Smooth muscle cell (in vitro differentiated cells): ENCODE measurements at regions not wholly inside any gene's neighbourhood (a gene's known extent, or its start where the extent isn't known, plus 50 kb on each side); places are given as distances from the start of the nearest gene placed in this dataset.

Source experiments
- DNase-seq: peaks from one replicate; lab custom pipeline; 2025; ENCODE audit not compliant: unreplicated experiment; lab: John Stamatoyannopoulos, UW
- H2AFZ ChIP-seq: fragments of 200-600 bp; sonication (generic); 2 replicates; pipeline ENCODE4 v1.6.0; 2016; ENCODE audit warnings: antibody characterized with exemption, low read depth, mild to moderate bottlenecking
- H3F3A ChIP-seq: fragments of 200-600 bp; sonication (generic); 2 replicates; pipeline ENCODE4 v1.6.0; 2017; ENCODE audit warnings: antibody characterized with exemption, low read depth
- H3K27ac ChIP-seq: fragments of 200-600 bp; sonication (generic); 2 replicates; pipeline ENCODE4 v1.5.1; 2016; ENCODE audit warnings: low read depth, mild to moderate bottlenecking
- H3K27me3 ChIP-seq: fragments of 200-600 bp; sonication (generic); 2 replicates; pipeline ENCODE4 v1.6.1; 2016; ENCODE audit warnings: low read depth, mild to moderate bottlenecking
- H3K36me3 ChIP-seq: fragments of 200-600 bp; sonication (generic); 2 replicates; pipeline ENCODE4 v1.5.1; 2016; ENCODE audit warnings: low read depth
- H3K4me1 ChIP-seq: fragments of 200-600 bp; sonication (generic); 2 replicates; pipeline ENCODE4 v1.5.1; 2016; ENCODE audit warnings: low read depth
- H3K4me2 ChIP-seq: fragments of 200-600 bp; sonication (generic); 2 replicates; pipeline ENCODE4 v1.6.0; 2016; ENCODE audit warnings: mild to moderate bottlenecking
- H3K4me3 ChIP-seq: fragments of 200-600 bp; sonication (generic); 2 replicates; pipeline ENCODE4 v1.5.1; 2016; ENCODE audit warnings: mild to moderate bottlenecking
- H3K79me2 ChIP-seq: fragments of 200-600 bp; sonication (generic); 2 replicates; pipeline ENCODE4 v1.6.0; 2016; ENCODE audit warnings: low read depth, mild to moderate bottlenecking
- H3K9ac ChIP-seq: fragments of 200-600 bp; sonication (generic); 2 replicates; pipeline ENCODE4 v1.6.0; 2016; ENCODE audit warnings: low read depth
- H3K9me3 ChIP-seq: fragments of 200-600 bp; sonication (generic); replicated peaks from 2 replicates; pipeline ENCODE4 v1.5.1; 2016; ENCODE audit warnings: low read depth
- H4K20me1 ChIP-seq: fragments of 200-600 bp; sonication (generic); 2 replicates; pipeline ENCODE4 v1.6.0; 2016; ENCODE audit warnings: low read depth
- WGBS: methylation state at CpG from one replicate; pipeline ENCODE4 v1.1.7; 2016; ENCODE audit warnings: low lambda C conversion rate; 5-methylcytosine and 5-hydroxymethylcytosine counted together
- TF ChIP-seq, protein P1 (sequence below): fragments of 200-600 bp; sonication (generic); IDR thresholded peaks from 2 replicates; pipeline ENCODE4 v1.5.1; 2017; ENCODE audit warnings: borderline replicate concordance, mild to moderate bottlenecking, antibody characterized with exemption; ENCODE audit not compliant: insufficient read depth, poor library complexity, severe bottlenecking

DNA sequence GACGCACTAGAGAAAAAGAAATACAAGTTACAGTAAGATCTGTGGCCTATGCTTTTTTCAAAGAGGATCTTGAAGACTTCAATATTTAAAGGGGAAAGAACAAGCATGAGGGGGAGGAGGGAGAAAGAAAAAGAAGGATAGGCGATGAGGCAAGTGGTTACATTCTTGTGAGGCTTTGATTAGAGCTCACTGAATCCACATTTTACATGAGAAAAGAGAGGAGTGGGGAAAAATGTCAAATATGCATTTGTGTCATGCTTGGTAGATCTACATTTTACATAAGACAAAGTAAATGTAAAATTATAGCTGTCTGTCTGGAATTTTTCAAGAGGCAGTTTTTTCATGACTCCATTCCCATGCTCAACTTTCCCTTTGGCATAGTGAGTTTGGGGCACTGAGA, 965.9 kb downstream of the FSTL5 start:
- no peak overlapping the region for H3K9ac ChIP-seq
- no peaks in the 10 kb centered on the region for H3K36me3 ChIP-seq
- no peak overlapping the region for H2AFZ ChIP-seq
- no peak overlapping the region for H3K4me2 ChIP-seq
- TF ChIP-seq, protein P1, sequence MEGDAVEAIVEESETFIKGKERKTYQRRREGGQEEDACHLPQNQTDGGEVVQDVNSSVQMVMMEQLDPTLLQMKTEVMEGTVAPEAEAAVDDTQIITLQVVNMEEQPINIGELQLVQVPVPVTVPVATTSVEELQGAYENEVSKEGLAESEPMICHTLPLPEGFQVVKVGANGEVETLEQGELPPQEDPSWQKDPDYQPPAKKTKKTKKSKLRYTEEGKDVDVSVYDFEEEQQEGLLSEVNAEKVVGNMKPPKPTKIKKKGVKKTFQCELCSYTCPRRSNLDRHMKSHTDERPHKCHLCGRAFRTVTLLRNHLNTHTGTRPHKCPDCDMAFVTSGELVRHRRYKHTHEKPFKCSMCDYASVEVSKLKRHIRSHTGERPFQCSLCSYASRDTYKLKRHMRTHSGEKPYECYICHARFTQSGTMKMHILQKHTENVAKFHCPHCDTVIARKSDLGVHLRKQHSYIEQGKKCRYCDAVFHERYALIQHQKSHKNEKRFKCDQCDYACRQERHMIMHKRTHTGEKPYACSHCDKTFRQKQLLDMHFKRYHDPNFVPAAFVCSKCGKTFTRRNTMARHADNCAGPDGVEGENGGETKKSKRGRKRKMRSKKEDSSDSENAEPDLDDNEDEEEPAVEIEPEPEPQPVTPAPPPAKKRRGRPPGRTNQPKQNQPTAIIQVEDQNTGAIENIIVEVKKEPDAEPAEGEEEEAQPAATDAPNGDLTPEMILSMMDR: no peak
- H4K20me1 ChIP-seq: no peaks in the 10 kb centered on the region
- 63% methylated on average over 2 of the region's 2 CpGs for WGBS
- no peaks in the 10 kb centered on the region for H3K9me3 ChIP-seq
- H3F3A ChIP-seq: no peaks in the 10 kb centered on the region
- H3K79me2 ChIP-seq: no peaks in the 10 kb centered on the region
- H3K4me3 ChIP-seq: no peak overlapping the region
- H3K27ac ChIP-seq: no peak overlapping the region
- no peaks in the 10 kb centered on the region for H3K27me3 ChIP-seq
- H3K4me1 ChIP-seq: no peaks in the 10 kb centered on the region
- DNase-seq: no peak

DNA sequence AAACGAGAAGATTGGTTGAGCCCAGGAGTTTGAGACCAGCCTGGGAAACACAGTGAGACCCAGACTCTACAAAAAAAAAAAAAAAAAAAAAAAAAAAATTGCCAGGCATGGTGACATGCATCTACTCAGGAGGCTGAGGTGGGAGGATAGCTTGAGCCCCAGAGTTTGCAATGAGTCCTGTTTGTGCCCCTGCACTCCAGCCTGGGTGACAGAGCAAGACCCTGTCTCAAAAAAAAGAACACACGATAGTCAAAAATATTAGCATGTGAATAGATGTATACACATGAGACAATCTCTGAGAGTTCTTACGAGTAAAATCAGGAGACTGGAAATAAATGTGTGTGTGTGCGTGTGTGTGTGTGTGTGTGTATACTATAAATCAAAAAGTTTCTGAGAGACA, 966.3 kb downstream of the FSTL5 start:
- no peak overlapping the region for H3K9ac ChIP-seq
- no peak overlapping the region for H3K27ac ChIP-seq
- H3K9me3 ChIP-seq: no peaks in the 10 kb centered on the region
- TF ChIP-seq, protein P1: no peak
- no peaks in the 10 kb centered on the region for H3K79me2 ChIP-seq
- H3K4me1 ChIP-seq: no peaks in the 10 kb centered on the region
- WGBS: 81% methylated on average over 4 of the region's 4 CpGs
- H3K4me2 ChIP-seq: no peak overlapping the region
- H4K20me1 ChIP-seq: no peaks in the 10 kb centered on the region
- DNase-seq: no peak
- no peak overlapping the region for H3K4me3 ChIP-seq
- no peaks in the 10 kb centered on the region for H3K27me3 ChIP-seq
- H3K36me3 ChIP-seq: no peaks in the 10 kb centered on the region
- no peak overlapping the region for H2AFZ ChIP-seq
- H3F3A ChIP-seq: no peaks in the 10 kb centered on the region

DNA sequence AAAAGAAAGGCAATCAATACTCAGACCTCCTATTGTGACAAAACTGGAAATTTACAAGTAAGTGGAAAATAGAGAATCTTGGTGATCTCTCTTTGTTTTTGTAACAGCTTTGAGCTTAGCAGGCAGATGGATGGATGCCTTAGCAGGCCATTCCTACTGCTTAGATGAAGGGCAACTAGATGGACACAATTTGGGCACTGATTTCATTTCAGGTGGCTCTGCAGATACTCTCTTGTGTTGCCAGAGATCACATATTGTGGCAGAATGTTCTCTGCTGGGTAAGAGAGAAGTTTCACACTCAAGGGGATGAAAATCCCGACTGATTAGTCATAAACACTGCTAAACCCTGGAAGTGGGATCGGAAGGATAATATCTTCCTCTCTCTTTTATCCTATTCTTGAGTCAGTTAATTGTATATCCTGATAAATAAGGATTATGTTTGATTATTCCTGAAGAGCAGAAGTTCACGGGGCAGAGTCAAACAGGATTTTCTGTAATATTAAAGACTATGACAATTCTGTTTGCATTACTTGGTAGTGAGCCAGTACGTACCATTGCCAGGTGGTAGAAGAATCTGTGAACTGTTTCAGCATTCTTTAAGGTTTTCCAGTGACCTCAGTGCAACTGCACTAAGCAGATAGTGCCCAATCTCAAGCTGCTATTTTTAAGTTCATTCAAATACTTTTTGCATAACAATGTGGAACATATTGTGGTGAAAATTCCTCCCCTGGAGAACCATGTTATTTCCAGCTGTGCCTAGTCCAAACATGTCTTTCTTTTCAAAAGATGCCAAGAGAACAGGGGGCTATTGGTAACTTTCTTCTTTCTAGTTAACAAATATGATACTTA, 974.3 kb downstream of the FSTL5 start:
- Histone ChIP-seq H3K27me3 (no peaks in the 10 kb centered on the region), H3K27ac (no peak overlapping the region), H3K9ac (no peak overlapping the region), H3K4me1 (no peaks in the 10 kb centered on the region), H3K79me2 (no peaks in the 10 kb centered on the region), H2AFZ (peak overlapping the region; percentile 13), H3F3A (no peaks in the 10 kb centered on the region), H3K36me3 (no peaks in the 10 kb centered on the region), H4K20me1 (no peaks in the 10 kb centered on the region), H3K4me3 (no peak overlapping the region), H3K9me3 (no peaks in the 10 kb centered on the region), H3K4me2 (no peak overlapping the region)
- no peak for DNase-seq
- TF ChIP-seq, protein P1: no peak
- WGBS: 63% methylated on average over 4 of the region's 4 CpGs

DNA sequence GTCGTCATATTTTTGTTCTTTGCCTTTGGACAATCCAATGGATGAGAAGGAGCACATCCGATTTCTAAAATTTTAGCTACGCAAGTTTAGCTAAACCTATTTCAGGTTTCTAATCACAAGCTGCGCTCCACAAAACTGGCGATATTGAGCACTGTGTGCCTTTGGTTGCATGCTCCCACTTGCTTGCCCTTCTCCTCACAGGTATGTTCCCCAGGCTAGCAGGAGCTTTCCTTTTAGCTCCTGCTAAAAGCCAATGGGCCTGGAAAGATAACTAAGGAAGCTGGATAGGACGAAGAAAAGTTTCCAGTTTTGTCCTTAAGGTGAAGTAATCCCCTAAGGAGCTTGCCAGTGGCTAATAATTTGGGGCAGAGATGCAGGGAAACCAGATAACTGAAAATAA, 975.2 kb downstream of the FSTL5 start:
- no peaks in the 10 kb centered on the region for H4K20me1 ChIP-seq
- H3K4me3 ChIP-seq: no peak overlapping the region
- H3K4me1 ChIP-seq: no peaks in the 10 kb centered on the region
- no peaks in the 10 kb centered on the region for H3K36me3 ChIP-seq
- H3K79me2 ChIP-seq: no peaks in the 10 kb centered on the region
- TF ChIP-seq, protein P1: no peak
- H2AFZ ChIP-seq: no peak overlapping the region
- H3K27me3 ChIP-seq: no peaks in the 10 kb centered on the region
- no peak overlapping the region for H3K4me2 ChIP-seq
- H3F3A ChIP-seq: no peaks in the 10 kb centered on the region
- WGBS: 95% methylated on average over 6 of the region's 6 CpGs
- no peak for DNase-seq
- no peak overlapping the region for H3K9ac ChIP-seq
- no peaks in the 10 kb centered on the region for H3K9me3 ChIP-seq
- no peak overlapping the region for H3K27ac ChIP-seq
